GM12865 (cell line): ENCODE measurements at regions not wholly inside any gene's neighbourhood (a gene's known extent, or its start where the extent isn't known, plus 50 kb on each side); places are given as distances from the start of the nearest gene placed in this dataset.

ENCODE experiments used
- DNase-seq: peaks from one replicate; pipeline ENCODE4 v3.0.0; 2010; ENCODE audit warnings: low read depth
- H3K4me3 ChIP-seq: 2 replicates; pipeline ENCODE4 v1.5.1; 2011; ENCODE audit warnings: mild to moderate bottlenecking, low read depth, low read length, control low read depth
- TF ChIP-seq, protein P1 (sequence below): IDR thresholded peaks from 2 replicates; pipeline ENCODE4 v1.5.1; 2011; ENCODE audit warnings: low read length, control low read depth, low read depth, inconsistent platforms; ENCODE audit not compliant: insufficient read depth; ENCODE audit errors: missing control alignments

DNA sequence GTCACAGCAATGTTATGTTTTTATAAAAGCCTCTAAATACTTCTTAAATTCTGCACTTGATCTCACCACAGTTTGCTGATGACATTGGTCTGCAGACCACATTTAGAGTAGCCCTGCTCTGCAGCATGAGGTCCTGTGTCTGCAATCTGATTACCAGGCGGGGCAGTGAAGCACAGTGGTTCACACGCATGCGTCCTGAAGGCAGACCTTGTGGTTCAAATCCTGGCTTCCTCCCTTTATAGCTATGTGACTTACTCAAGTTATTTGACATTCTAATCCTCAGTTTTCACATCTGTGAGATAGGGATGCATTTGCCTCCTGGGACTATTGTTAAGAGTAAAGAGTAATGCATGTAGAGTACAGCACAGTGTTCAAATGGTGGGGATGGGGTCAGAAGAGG is 50.3 kb downstream of the BMAL2 start:
- TF ChIP-seq, protein P1, sequence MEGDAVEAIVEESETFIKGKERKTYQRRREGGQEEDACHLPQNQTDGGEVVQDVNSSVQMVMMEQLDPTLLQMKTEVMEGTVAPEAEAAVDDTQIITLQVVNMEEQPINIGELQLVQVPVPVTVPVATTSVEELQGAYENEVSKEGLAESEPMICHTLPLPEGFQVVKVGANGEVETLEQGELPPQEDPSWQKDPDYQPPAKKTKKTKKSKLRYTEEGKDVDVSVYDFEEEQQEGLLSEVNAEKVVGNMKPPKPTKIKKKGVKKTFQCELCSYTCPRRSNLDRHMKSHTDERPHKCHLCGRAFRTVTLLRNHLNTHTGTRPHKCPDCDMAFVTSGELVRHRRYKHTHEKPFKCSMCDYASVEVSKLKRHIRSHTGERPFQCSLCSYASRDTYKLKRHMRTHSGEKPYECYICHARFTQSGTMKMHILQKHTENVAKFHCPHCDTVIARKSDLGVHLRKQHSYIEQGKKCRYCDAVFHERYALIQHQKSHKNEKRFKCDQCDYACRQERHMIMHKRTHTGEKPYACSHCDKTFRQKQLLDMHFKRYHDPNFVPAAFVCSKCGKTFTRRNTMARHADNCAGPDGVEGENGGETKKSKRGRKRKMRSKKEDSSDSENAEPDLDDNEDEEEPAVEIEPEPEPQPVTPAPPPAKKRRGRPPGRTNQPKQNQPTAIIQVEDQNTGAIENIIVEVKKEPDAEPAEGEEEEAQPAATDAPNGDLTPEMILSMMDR: no peak
- H3K4me3 ChIP-seq: no peak overlapping the region
- DNase-seq: no peak

DNA sequence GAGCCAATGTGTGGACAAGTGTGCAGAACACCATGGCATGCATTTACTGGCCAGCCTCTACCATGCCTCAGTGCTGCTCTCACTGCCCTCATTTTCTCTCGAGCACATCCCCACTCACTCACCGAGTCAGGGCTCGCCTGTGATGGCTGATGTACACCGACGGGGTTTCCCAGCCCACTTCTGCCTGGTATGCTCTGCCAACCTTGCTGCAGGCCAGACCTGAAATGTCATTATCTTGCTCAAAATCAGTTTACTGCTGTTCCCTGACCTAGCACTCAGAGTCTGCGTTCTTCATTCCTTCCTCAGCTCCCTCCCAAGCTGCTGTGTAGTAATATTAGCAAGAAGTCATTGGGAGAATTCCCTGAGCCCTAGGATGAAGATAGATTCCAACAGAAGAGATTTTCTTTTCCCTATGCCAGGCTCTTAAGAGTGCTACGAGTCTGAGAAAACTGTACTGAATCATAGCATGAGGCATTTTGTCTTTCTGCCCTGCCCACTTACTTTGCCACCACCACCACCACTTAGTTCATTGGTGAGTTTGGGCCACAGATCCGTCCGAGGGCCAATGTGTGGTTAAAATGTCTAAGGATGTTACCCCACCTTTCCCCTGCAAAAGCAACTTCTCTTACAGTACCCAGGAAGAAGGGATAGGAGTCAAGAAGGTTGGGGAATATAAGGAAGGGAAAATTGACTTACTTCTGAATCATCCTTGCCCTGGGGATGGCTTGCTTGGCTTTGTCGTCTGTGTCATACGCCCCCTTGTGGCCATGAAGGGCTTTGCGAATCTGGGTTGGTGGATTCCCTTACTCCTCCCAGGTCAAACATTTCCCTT is 51.0 kb downstream of the BMAL2 start:
- TF ChIP-seq, protein P1: peak; percentile 94
- peak; percentile 85 for DNase-seq
- H3K4me3 ChIP-seq: no peak overlapping the region

- H3K4me3 ChIP-seq: no peak overlapping the region
- DNase-seq: no peak
- TF ChIP-seq, protein P1: no peak
Observed at GRCh38 chr12:27384261-27384590, 51.6 kb downstream of the BMAL2 start.

GRCh38 chr12:27385766-27386564 is 53.3 kb downstream of the BMAL2 start:
- no peak for DNase-seq
- TF ChIP-seq, protein P1: no peak
- no peak overlapping the region for H3K4me3 ChIP-seq

DNA sequence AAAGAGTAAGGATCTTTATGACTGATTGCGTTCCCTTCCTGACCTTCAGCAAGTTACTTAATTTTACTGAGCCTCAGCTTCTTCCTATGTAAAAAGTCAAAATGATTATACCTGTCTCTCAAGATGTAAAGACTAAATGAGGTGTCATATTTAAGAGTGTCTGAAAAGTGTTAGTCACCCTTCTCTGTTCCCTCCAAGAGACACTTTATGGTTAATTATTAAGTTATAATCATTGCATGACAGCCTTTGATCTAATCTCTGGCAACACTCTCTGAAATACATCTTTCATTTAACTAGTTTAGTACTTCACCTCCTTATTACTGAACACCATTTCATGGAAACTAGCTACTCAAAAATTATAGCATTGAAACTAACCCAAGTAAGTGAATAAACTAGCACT is 54.8 kb downstream of the BMAL2 start:
- no peak for DNase-seq
- TF ChIP-seq, protein P1: no peak
- no peak overlapping the region for H3K4me3 ChIP-seq

DNA sequence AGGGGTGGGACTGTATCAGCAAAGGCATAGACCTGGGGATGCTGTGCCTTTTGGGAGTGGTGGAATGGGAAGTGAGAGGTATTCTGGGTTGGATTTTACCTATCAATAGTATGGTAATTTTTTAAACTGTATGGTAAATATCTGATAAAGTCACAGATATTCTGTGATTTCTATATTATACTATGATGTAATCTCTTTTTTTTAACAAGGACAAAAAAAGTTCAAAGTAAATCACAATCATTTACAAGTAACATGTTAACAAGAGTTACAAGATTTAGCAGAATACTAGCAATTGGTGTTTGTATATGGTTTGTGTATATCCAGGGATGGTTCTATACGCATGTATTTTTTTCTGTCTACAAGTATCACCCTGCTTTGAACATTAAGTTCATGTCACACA is 56.0 kb downstream of the BMAL2 start:
- TF ChIP-seq, protein P1: no peak
- DNase-seq: no peak
- H3K4me3 ChIP-seq: no peak overlapping the region
